Neural cell (in vitro differentiated cells): ENCODE measurements at regions not wholly inside any gene's neighbourhood (a gene's known extent, or its start where the extent isn't known, plus 50 kb on each side); places are given as distances from the start of the nearest gene placed in this dataset.

Experiments used
- H2AFZ ChIP-seq: fragments of 200-600, 300-800 bp; sonication (generic), shearing (Covaris generic); 2 replicates; pipeline ENCODE4 v1.6.0; 2014; ENCODE audit warnings: low read depth, mild to moderate bottlenecking, antibody characterized with exemption, low read length, moderate library complexity
- H3F3A ChIP-seq: fragments of 200-600 bp; shearing (Covaris generic); 2 replicates; pipeline ENCODE4 v1.6.1; 2016; ENCODE audit warnings: mild to moderate bottlenecking, moderate library complexity, mixed read lengths, antibody characterized with exemption, low read length; ENCODE audit not compliant: insufficient read depth, poor library complexity, severe bottlenecking
- H3K27ac ChIP-seq: fragments of 200-600, 300-800 bp; sonication (generic), shearing (Covaris generic); 2 replicates; pipeline ENCODE4 v1.5.1; 2014; ENCODE audit warnings: mild to moderate bottlenecking, low read length, moderate library complexity
- H3K27me3 ChIP-seq: fragments of 300-800, 200-600 bp; sonication (generic), shearing (Covaris generic); 2 replicates; pipeline ENCODE4 v1.6.0; 2014; ENCODE audit warnings: mild to moderate bottlenecking, low read depth, low read length, moderate library complexity; ENCODE audit not compliant: insufficient read depth
- H3K36me3 ChIP-seq: fragments of 300-800, 200-600 bp; sonication (generic), shearing (Covaris generic); 2 replicates; pipeline ENCODE4 v1.5.1; 2014; ENCODE audit warnings: mild to moderate bottlenecking, antibody characterized with exemption, low read length, moderate library complexity; ENCODE audit not compliant: insufficient read depth
- H3K4me2 ChIP-seq: fragments of 300-800, 200-600 bp; sonication (generic), shearing (Covaris generic); 2 replicates; pipeline ENCODE4 v1.6.0; 2014; ENCODE audit warnings: mild to moderate bottlenecking, low read length
- H3K4me3 ChIP-seq: fragments of 300-800, 200-600 bp; sonication (generic), shearing (Covaris generic); 2 replicates; pipeline ENCODE4 v1.5.1; 2014; ENCODE audit warnings: mild to moderate bottlenecking, low read length, moderate library complexity
- H3K79me2 ChIP-seq: fragments of 200-600 bp; shearing (Covaris generic); replicated peaks from 2 replicates; pipeline ENCODE4 v1.6.0; 2014; ENCODE audit warnings: mild to moderate bottlenecking, low read length, moderate library complexity; ENCODE audit not compliant: insufficient read depth
- H3K9ac ChIP-seq: fragments of 300-800, 200-600 bp; sonication (generic), shearing (Covaris generic); 2 replicates; pipeline ENCODE4 v1.6.1; 2016; ENCODE audit warnings: mild to moderate bottlenecking, low read length, mixed read lengths
- H3K9me2 ChIP-seq: fragments of 200-600 bp; shearing (Covaris generic); 2 replicates; pipeline ENCODE4 v1.6.1; 2016; ENCODE audit warnings: mild to moderate bottlenecking, low read length, mixed read lengths; ENCODE audit not compliant: insufficient read depth
- H3K9me3 ChIP-seq: fragments of 200-600, 300-800 bp; sonication (generic), shearing (Covaris generic); 2 replicates; pipeline ENCODE4 v1.6.1; 2016; ENCODE audit warnings: mild to moderate bottlenecking, mixed run types, low read length, moderate library complexity, mixed read lengths
- H4K20me1 ChIP-seq: fragments of 200-600 bp; shearing (Covaris generic); 2 replicates; pipeline ENCODE4 v1.6.1; 2016; ENCODE audit warnings: mild to moderate bottlenecking, mixed run types; ENCODE audit not compliant: insufficient read depth
- CTCF ChIP-seq: fragments of 450-650 bp; IDR thresholded peaks from 2 replicates; pipeline ENCODE4 v1.5.1; 2014; ENCODE audit warnings: antibody characterized with exemption, mild to moderate bottlenecking, moderate library complexity; ENCODE audit not compliant: poor library complexity, severe bottlenecking
- EP300 ChIP-seq: fragments of 450-650 bp; conservative IDR thresholded peaks from 2 replicates; pipeline ENCODE4 v1.6.1; 2014; ENCODE audit warnings: antibody characterized with exemption, mild to moderate bottlenecking, moderate library complexity; ENCODE audit not compliant: poor library complexity, severe bottlenecking
- EZH2 ChIP-seq: fragments of 200-600, 300-800 bp; shearing (Covaris generic), sonication (generic); IDR thresholded peaks from 2 replicates; pipeline ENCODE4 v1.6.1; 2014; ENCODE audit warnings: antibody characterized with exemption, low read length, borderline replicate concordance, mild to moderate bottlenecking; ENCODE audit not compliant: insufficient read depth, poor library complexity, severe bottlenecking
- MXI1 ChIP-seq: fragments of 450-650 bp; conservative IDR thresholded peaks from 2 replicates; pipeline ENCODE4 v1.6.1; 2014; ENCODE audit warnings: antibody characterized with exemption, mild to moderate bottlenecking; ENCODE audit not compliant: poor library complexity, severe bottlenecking
- POLR2AphosphoS5 ChIP-seq: IDR thresholded peaks from 2 replicates; pipeline ENCODE4 v1.6.1; 2012
- RAD21 ChIP-seq: fragments of 450-650 bp; conservative IDR thresholded peaks from 2 replicates; pipeline ENCODE4 v1.6.1; 2014; ENCODE audit warnings: antibody characterized with exemption, mild to moderate bottlenecking, moderate library complexity
- REST ChIP-seq: IDR thresholded peaks from 2 replicates; pipeline ENCODE4 v1.6.1; 2012; ENCODE audit warnings: borderline replicate concordance
- SMC3 ChIP-seq: fragments of 450-650 bp; conservative IDR thresholded peaks from 2 replicates; pipeline ENCODE4 v1.6.1; 2014; ENCODE audit warnings: antibody characterized with exemption, mild to moderate bottlenecking, moderate library complexity; ENCODE audit not compliant: poor library complexity
- TAF1 ChIP-seq: IDR thresholded peaks from 2 replicates; pipeline ENCODE4 v1.6.1; 2012; ENCODE audit warnings: low read depth

DNA sequence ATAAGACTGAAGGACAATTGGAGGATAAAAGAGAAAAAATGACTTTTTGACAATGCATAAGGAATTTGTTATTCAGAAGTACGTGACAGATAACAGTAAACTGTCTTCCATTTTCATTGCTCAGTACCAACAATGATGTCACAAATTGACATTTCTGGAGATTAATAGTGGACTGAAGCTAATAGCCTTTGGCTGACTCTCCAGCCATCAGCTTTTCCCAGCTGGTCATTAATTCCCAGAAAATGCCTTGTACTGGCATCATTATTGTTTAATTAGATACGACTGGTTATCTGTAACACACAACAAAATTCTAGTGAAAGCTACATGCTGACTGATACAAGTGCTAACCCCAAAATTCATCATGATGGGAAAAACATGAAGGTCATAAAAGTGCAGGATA, 147.9 kb upstream of the FGF13 start:
- H3K4me3 ChIP-seq, result no peak overlapping the region
- no peak overlapping the region for H3K9ac ChIP-seq
- H3K27ac ChIP-seq, result no peak overlapping the region
- no peaks in the 10 kb centered on the region for H3K9me3 ChIP-seq
- H2AFZ ChIP-seq, result no peak overlapping the region
- H4K20me1 ChIP-seq, result no peaks in the 10 kb centered on the region
- no peaks in the 10 kb centered on the region for H3F3A ChIP-seq
- H3K79me2 ChIP-seq, result no peaks in the 10 kb centered on the region
- no peaks in the 10 kb centered on the region for H3K9me2 ChIP-seq
- H3K27me3 ChIP-seq, result no peaks in the 10 kb centered on the region
- no peak overlapping the region for H3K4me2 ChIP-seq
- TF ChIP-seq EZH2, result no peak
- TF ChIP-seq POLR2AphosphoS5, result no peak
- TF ChIP-seq RAD21, result no peak
- TF ChIP-seq REST, result no peak
- TF ChIP-seq CTCF, result no peak
- no peak for TF ChIP-seq SMC3
- no peak for TF ChIP-seq MXI1
- no peak for TF ChIP-seq EP300
- no peak for TF ChIP-seq TAF1
- no peaks in the 10 kb centered on the region for H3K36me3 ChIP-seq

DNA sequence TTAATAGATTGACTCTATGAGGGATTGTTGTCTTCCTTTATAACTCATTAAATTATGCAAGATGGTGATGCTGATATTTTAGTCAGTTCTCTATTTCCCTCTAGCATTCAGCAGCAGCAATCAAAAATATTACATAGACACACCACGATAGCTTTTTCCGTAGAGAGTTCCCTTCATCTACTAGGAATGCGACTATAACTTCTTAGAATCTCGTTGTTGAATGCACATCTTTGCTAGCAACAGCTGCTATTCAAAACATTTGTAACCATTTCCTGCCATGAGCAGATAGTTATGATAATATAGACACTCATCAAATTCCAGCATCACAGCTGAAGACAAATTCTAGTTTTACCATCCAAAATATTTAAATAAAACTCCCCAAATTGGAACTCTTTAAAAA, 147.4 kb upstream of the FGF13 start:
- Histone ChIP-seq H3K79me2 (no peaks in the 10 kb centered on the region), H3K27ac (no peak overlapping the region), H3K27me3 (no peaks in the 10 kb centered on the region), H3K36me3 (no peaks in the 10 kb centered on the region), H3F3A (no peaks in the 10 kb centered on the region), H3K9me3 (no peaks in the 10 kb centered on the region), H3K4me2 (no peak overlapping the region), H2AFZ (no peak overlapping the region), H3K4me3 (no peak overlapping the region), H3K9me2 (no peaks in the 10 kb centered on the region), H3K9ac (no peak overlapping the region), H4K20me1 (no peaks in the 10 kb centered on the region)
- TF ChIP-seq SMC3 (no peak), TAF1 (no peak), EP300 (no peak), POLR2AphosphoS5 (no peak), REST (no peak), RAD21 (no peak), EZH2 (no peak), CTCF (no peak), MXI1 (no peak)
